Vagina (tissue), 2 donors: ENCODE measurements at regions not wholly inside any gene's neighbourhood (a gene's known extent, or its start where the extent isn't known, plus 50 kb on each side); places are given as distances from the start of the nearest gene placed in this dataset.

Experiments
- POLR2A ChIP-seq, 2 donors: fragments of 450-650 bp; IDR thresholded peaks; one replicate each; pipeline ENCODE4 v1.6.1; 2017; ENCODE audit warnings: antibody characterized with exemption in 2 of 2, mild to moderate bottlenecking in 2 of 2, moderate library complexity in 2 of 2
- TF ChIP-seq, protein P1 (sequence below), 3 experiments: fragments of 450-650 bp in 2 of 3; fragments of 200-600 bp in 1 of 3; sonication (generic) in 1 of 3; IDR thresholded peaks; one replicate each; pipeline ENCODE4 v1.5.1; 2017 to 2019; ENCODE audit warnings: antibody characterized with exemption in 3 of 3, mild to moderate bottlenecking in 2 of 3, moderate library complexity in 2 of 3

DNA sequence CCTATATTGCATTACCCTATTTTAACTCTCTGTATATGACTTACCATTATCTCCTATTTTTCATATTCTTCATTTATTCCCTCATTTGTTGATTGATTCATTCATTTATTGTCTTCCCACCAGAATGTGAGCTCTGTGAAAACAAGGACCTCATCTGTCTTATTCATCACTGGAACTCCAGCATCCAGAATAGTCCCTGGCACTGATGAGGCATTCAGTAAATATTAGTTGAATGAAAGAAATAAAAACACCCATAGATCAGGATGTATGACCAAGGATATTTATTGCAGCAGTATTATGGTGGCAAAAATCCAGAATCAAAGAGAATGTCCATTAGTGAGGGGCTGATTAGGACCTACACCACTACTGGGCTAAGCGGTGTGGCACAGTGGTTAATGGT is 164.9 kb downstream of the SPRY1 start:
- TF ChIP-seq POLR2A (IDR thresholded peaks at IDR 0.05): no peak
- TF ChIP-seq, protein P1, sequence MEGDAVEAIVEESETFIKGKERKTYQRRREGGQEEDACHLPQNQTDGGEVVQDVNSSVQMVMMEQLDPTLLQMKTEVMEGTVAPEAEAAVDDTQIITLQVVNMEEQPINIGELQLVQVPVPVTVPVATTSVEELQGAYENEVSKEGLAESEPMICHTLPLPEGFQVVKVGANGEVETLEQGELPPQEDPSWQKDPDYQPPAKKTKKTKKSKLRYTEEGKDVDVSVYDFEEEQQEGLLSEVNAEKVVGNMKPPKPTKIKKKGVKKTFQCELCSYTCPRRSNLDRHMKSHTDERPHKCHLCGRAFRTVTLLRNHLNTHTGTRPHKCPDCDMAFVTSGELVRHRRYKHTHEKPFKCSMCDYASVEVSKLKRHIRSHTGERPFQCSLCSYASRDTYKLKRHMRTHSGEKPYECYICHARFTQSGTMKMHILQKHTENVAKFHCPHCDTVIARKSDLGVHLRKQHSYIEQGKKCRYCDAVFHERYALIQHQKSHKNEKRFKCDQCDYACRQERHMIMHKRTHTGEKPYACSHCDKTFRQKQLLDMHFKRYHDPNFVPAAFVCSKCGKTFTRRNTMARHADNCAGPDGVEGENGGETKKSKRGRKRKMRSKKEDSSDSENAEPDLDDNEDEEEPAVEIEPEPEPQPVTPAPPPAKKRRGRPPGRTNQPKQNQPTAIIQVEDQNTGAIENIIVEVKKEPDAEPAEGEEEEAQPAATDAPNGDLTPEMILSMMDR (IDR thresholded peaks at IDR 0.05): no peak
